ENCODE measurements at regions not wholly inside any gene's neighbourhood (a gene's known extent, or its start where the extent isn't known, plus 50 kb on each side); places are given as distances from the start of the nearest gene placed in this dataset.

GRCh38 chr10:85492684-85493083 lies 873.9 kb downstream of the GRID1 start:
- TF ChIP-seq GATA2 (IDR thresholded peaks at IDR 0.05; ENCODE audit: low read depth, low read length) (no peak), GATA3 (IDR thresholded peaks at IDR 0.05; ENCODE audit: low read depth, low read length) (no peak)
